Fibroblast of villous mesenchyme (primary cell): ENCODE measurements at regions not wholly inside any gene's neighbourhood (a gene's known extent, or its start where the extent isn't known, plus 50 kb on each side); places are given as distances from the start of the nearest gene placed in this dataset.
A peak's percentile ranks its signal among the peaks of the same experiment; 100 is the strongest.

Source experiments
- DNase-seq: peaks from one replicate; pipeline ENCODE4 v3.0.0-alpha.2; 2010; ENCODE audit warnings: low read depth
- H3K4me3 ChIP-seq: 2 replicates; pipeline ENCODE4 v1.5.1; 2011; ENCODE audit warnings: low read depth, mild to moderate bottlenecking, low read length
- TF ChIP-seq, protein P1 (sequence below): IDR thresholded peaks from 2 replicates; pipeline ENCODE4 v1.5.1; 2012; ENCODE audit warnings: low read depth, mild to moderate bottlenecking, low read length; ENCODE audit not compliant: insufficient read depth

- no peak overlapping the region for H3K4me3 ChIP-seq
- DNase-seq, result no peak
- TF ChIP-seq, protein P1, sequence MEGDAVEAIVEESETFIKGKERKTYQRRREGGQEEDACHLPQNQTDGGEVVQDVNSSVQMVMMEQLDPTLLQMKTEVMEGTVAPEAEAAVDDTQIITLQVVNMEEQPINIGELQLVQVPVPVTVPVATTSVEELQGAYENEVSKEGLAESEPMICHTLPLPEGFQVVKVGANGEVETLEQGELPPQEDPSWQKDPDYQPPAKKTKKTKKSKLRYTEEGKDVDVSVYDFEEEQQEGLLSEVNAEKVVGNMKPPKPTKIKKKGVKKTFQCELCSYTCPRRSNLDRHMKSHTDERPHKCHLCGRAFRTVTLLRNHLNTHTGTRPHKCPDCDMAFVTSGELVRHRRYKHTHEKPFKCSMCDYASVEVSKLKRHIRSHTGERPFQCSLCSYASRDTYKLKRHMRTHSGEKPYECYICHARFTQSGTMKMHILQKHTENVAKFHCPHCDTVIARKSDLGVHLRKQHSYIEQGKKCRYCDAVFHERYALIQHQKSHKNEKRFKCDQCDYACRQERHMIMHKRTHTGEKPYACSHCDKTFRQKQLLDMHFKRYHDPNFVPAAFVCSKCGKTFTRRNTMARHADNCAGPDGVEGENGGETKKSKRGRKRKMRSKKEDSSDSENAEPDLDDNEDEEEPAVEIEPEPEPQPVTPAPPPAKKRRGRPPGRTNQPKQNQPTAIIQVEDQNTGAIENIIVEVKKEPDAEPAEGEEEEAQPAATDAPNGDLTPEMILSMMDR, result no peak
Measured at GRCh38 chr6:97919631-97920030, 636.6 kb upstream of the MMS22L start.

- no peak overlapping the region for H3K4me3 ChIP-seq
- DNase-seq, result no peak
- TF ChIP-seq, protein P1, result no peak
Measured at GRCh38 chr6:97923249-97923648, 640.2 kb upstream of the MMS22L start.

DNA sequence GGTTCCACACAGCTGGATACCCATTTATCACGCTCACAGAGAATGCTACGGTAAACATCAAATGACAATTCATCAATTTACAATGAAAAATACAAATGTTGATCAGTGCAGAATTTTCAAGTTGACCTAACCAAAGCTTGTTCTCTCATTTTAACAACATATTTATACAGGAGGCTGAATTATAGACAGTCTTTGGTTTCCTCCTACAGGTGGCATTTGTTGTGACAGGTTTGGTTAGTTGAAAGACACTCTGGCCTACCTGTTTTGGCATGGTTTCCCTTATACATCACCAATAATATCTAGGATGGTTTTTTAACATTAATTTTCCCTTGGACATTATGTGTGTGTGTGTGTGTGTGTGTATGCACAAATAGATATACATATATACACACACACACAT, 642.5 kb upstream of the MMS22L start:
- no peak overlapping the region for H3K4me3 ChIP-seq
- no peak for DNase-seq
- TF ChIP-seq, protein P1, result no peak

DNA sequence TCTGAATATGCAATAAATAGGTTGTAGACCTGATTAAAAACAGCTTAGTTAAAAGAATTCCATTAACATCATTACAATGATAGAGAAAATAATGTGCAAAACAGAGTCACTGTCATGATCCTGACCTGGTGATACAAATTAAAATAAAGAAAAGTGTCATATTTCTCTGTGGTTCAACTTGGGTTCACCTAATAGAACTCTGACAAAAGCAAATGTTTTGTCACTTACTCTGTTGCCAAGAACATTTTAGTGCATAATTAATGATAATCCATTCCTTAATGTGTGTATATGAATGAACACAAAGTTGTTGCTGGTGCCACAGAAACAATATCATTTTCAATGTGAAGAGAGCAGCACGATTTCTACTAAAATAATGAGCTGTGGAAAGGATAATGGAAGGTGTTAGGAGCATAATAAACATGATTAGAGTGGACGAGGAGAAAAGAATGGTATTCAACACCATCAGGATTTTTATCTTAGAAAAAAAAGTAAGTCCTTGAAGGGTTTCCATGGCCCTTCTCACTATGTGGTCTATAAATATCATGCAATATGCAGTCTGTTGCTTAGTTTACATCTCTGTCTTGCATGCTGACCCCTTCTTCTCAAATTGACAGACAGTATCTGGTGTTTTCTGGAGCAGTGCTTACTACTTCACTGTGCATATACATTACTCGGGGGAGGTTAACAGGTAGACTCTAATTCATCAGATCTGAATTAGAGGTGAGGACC, 656.6 kb upstream of the MMS22L start:
- no peak overlapping the region for H3K4me3 ChIP-seq
- no peak for DNase-seq
- TF ChIP-seq, protein P1, result no peak

DNA sequence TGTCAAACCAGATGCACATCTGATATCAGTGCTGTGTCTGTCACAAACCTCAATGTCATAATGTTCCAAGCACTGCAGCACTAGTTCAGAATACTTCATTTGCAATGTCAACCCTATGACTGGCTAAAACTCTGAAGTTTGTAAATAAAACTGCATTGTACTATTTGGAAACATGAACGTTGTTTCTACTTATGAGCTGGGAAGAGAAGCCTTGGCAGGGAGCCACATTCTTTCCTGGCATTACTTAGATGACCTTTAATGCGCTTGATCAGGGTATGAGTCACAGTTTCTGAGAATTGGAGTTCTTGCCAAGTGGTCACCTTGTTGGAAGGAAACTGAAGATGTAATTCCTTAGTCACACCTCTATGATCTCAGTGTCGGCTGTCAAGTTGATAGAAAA, 664.8 kb upstream of the MMS22L start:
- TF ChIP-seq, protein P1, result no peak
- no peak overlapping the region for H3K4me3 ChIP-seq
- peak; percentile 2 for DNase-seq

DNA sequence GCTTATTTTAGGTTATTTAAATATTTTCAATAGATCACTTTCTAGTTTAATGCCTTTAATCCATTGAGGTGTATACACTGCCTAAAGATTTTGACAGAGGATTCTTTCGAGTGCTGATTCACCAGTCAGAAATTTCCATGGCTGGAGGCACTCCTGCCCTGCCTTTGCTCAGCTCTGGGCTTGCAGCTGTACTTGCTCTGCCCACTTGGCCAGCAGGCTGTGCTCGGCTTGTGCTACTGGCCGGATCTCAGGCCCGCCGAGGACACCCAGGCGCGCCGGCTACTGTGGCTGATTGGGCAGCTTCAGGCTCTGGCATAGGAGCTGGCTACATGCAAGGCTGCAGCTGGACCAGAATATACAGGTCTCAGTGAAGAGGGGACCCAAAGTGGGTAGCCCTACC, 675.1 kb upstream of the MMS22L start:
- no peak for DNase-seq
- H3K4me3 ChIP-seq, result no peak overlapping the region
- TF ChIP-seq, protein P1, result no peak

- no peak for DNase-seq
- TF ChIP-seq, protein P1, result no peak
- no peak overlapping the region for H3K4me3 ChIP-seq
Measured at GRCh38 chr6:97963193-97963592, 680.2 kb upstream of the MMS22L start.
